ENCODE measurements at regions not wholly inside any gene's neighbourhood (a gene's known extent, or its start where the extent isn't known, plus 50 kb on each side); places are given as distances from the start of the nearest gene placed in this dataset.

DNA sequence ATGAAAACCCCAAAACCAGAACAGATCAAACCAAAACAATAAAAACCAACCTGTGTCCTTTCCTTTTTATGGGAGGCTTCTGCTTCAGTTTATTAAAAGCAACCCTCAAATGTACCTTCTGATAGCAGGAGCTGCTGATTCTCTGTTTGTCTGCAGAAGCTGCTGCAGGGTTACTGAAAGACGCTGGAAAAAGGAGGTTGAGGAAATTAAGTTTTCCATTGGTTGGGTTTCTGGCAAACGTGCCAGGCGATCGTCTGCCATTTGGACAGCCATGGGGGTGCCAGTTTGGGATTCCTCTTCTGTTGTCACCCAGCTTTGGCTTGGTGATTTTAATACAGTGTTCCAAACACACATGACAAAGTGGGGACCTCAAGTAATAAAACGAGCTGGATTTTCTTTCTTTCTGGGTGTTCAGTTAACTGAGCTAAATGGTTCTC lies 185.4 kb upstream of the ZFHX3 start:
- DNase-seq: no peak

DNA sequence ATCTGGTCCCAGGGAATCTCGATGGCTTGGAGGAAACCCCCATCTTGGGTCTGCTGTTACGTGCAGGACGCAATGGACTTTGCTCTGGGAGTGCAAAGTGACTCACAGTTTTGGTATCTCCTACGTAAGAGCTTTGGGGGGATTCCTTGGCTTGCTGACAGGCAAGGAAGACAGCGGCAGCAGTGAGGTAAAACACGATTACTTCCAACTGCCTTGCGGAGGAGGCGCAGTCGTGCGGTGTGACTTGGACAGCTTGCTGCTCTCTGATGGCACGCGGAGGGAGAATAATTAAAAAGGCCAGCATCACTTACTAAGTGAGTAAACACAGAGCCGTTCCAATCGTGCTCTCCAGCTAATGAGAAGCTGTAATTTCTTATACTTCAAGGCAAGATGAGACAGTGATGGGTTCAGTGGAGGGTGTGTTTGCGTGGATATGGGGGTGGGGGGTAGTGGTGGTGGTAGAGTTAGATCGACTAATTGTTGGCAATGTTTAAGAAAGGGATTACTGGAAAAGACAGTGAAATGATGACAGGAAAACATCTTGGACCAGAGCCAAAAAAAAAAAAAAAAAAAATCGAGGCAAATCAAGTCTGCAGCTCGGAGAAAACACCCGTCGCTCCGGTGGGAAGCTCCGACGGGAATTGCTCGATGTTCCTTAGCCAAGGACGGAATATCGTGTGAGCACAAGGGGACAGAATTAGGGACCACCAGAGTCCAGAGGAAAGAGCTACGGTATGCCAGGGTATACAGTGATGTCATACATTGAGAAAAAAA lies 184.8 kb upstream of the ZFHX3 start:
- no peak for DNase-seq

DNA sequence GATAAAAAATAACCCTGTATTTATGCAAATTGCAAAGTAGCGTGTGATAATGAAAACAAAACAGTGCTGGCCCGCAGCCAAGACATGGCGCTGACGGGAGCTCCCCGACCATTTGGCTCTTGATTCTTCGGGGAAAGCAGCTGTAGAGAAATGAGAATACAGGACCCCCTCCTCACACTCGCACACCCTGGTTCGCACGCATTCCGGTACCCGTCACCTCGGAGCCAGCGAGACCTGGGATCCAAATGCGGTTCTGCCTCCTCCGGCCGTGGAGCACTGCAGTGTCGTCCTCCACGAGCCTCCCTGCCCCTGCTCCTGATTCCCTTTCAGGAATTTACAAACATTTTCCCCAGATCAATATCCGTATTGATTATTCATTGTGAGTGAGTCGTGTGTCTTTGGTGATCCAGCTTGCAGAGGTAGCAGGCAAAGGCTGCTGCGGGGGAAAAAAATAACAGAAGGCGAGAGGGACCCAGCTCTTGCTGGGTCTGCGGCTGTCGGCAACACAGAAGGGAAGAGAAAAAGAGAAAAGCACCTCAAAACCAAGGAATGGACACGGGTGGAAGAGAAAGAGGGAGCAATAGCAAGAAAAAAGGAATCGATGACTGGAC lies 184.1 kb upstream of the ZFHX3 start:
- no peak for DNase-seq

DNA sequence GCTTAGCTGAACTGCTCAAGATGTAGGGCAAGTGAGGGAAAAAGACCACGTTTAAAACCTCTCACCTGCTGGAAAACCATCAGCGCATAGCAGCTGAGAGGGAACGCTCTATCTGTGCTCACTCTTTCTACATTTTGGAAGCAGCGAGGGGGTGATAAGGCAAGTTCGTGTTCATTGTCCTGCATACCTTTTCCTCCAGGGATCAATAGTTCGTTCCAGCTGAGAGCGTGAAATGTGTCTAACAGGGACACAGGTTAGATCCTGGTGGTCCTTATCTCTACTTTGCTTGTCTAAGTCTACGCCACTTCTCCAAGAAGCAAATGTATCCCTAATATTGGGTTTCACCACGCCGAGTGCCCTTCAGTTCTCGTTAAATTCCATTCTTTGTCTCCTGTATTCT lies 183.5 kb upstream of the ZFHX3 start:
- no peak for DNase-seq

DNA sequence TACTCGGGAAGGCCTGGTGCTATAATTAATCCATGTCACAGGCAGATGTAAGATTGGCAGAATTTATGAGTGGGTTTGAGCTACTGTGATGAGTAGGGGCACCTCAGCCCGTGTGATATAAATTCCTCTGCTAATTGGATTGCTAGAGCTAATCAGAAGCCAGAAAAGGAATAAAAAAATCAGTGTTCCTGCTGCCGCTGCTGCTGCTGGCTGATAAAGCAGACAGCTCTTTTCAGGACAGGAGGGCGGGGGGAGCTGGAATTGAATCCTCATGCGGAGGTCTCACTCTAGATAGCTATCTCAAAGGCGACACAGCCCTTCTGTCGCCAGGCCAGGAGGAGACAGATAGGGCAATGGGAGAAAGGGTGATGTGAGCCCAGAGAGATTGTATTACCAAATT lies 182.7 kb upstream of the ZFHX3 start:
- DNase-seq: no peak

DNA sequence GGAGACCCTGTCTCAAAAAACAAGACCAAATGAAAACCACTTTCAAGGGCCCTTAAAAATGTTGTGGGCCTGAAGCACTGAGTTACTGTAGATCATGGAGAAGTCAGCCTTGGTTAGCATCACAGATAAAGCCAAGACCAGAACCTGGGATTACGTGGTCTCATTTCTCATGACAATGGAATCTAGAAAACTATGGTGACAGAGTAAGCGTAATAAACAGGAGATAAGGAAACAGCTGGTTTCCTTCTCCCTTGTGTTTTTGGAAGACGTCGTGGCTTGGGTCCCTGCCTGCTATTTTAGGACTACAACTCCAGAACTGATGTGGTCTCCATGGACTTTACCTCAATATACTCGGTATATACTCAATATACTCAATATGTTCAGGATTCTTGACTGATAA lies 180.7 kb upstream of the ZFHX3 start:
- no peak for DNase-seq

DNA sequence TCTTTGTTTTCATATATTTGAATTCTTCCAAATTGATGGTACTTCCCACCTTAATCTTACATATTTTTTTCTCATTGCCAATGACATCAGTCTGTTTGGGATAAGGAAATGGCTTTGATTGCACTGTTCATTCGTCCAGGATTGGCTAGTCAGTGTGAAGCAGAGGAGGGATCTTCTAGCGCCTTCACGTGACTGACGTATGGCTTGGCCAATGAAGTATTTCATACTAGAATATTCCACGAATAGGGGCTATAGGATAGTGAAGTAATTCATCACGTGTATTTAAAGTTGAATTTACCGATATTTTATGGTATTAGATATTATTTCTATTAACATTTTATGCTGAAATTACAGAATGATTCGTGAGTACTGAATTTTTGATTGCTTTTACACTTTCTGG lies 178.7 kb upstream of the ZFHX3 start:
- DNase-seq: no peak

DNA sequence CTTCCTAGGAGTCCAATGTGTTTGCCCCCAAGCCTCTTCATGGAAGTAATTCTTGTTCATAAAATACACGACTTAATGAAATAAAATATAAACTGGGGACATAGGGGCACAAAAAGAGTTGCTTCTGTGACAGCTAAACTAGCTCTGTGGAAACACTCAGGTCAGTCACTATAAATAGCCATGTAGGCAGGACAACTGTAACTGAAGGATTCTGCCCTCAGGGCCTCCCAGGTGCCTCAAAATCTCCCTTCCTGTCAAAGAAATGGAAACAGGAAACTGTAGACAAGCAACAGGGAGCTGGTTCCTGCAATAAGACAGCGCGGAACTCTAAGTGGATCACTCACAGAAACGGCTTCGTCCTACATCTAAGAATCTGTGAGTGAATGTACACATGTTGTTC lies 178.1 kb upstream of the ZFHX3 start:
- no peak for DNase-seq

DNA sequence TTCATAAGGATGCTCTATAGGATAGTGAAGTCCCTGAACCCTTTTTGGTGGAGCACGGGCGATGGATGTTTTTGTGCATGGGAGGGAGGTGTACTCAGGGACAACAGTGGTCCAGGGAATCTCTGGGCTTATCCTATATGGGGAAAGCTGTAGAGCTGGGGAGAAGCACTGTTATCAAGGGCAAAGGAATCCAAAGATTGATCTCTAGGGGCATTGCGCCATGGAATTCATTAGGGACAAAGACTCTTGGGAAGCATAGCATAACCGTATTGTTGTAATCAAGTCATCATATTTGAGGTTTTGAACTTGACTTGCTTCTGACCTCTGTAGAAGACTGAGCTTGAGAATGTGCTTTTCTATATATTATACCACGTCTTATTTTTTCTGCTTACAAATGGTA lies 172.9 kb upstream of the ZFHX3 start:
- no peak for DNase-seq

DNA sequence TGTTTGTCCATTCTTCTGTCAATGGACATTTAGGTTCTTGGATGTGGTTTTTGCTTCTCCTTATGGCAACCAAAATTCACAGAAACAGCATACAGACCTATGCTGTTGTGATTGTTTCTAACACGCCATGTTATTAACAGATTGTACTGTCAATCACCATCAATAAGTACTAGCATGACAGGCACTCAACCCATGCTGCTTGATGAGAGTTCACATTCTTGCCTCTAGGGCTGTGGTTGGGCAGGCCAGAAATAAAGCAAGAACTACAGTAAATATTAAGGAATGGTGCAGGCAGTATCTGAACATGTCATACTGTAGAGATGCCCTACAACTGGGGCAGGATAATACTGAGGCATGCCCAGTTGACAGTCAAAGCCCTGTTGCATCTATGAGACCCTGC lies 171.2 kb upstream of the ZFHX3 start:
- DNase-seq: no peak

DNA sequence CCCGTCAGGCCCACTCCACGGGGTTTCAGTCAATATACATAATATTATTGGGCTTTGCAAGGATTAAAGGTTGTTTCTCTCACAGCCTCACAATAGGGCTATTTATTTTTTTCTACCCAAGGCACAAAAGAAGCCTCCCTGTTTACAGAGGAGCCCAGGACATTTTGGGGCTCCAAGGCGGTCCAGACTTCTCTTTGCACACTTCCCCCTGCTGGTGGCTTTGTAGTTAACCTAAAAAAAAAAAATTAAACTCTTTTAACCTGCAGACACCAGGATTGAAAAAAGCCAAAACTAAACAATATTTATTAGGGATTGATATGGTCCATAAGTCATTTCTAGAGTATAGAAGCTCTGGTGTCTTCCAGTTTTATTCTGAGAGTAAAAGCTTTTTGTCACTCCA lies 169.7 kb upstream of the ZFHX3 start:
- no peak for DNase-seq

DNA sequence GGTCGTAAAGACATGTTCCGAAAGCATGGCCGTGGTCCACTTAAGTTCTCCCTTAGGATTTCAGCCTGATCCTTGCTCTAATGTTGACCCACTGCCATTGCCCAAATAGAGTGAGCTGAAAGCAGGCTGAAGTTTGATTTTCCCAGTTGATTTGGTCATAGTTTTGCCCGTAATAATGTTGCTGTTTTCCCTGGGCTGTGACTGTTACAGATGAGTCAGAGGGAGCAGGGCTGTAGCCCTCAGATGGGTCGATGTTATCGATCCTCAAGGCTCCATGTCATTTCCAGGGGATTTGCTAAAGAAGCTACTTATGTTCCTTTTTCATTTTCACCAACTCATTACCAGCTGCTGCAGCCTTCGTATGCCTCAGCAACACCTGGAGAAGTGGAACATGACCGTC lies 169.0 kb upstream of the ZFHX3 start:
- no peak for DNase-seq

DNA sequence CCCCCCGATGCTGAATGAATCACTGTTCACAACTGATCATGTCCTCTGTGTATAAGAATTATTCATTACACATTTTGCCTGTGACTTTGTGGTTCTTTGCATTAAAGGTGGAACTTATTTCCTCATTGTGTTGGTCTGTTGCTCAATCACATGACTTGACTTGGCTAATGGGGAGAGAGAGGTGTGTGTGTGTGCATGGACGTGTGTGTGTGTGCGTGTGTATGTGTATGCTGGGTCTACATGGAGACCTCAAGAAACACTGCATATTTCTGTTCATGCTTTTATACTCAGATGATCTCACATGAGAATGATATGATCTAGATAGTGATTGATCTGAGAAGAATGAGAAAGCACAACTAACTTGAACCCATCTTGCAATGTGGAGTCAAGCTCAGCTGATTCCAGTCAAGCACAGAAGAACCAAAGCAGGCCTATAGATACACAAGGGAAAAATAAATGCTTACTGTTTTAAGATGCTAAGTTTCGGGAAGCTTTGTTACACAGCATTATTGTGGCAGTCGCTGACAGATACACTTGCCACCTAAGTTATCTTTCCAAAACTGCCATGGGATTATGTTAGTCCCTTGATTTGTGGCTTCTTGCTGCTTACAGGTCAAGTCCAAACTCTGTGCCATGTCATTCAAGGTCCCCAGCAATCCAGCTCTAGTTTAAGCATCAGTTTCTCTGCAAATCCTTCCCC lies 167.9 kb upstream of the ZFHX3 start:
- no peak for DNase-seq

DNA sequence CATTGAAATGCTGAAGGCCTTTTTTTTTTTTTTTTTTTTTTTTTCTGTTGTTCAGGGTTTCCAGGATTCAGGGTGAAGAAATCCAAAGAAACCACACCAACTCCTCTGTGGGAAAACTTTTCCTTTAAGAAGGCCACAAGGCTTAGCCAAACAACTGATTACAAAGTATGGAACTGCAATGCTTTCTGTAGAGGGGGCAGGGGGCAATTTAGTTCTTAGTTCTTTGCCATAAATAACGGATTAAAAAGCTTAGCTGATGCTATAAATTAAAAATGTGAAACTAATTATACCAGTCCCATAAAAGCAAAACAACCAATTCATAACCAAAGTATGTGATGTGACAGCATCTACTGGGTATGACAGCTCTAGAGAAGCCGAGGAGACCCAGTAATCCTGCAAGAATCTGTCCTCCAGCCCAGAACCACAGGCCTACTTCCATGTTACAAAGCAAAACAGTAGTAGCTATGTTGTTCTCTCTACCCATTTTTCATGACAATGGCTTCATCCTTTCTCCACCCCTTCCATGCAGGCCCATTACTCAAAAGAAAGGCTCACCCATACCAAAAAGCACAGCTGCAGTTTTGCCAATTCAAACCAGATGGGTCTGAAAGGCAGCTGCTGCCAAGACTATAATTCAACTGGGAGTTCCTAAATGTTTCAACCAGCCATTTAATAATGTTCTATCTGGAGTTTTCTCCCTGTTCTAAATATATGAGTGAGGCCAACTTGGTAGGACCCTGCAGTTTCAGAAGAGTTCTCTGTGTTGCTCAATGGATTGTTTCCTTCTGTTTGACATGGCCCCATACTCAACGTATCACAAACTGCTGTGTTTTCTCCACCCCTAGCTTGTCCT lies 167.1 kb upstream of the ZFHX3 start:
- DNase-seq: no peak

DNA sequence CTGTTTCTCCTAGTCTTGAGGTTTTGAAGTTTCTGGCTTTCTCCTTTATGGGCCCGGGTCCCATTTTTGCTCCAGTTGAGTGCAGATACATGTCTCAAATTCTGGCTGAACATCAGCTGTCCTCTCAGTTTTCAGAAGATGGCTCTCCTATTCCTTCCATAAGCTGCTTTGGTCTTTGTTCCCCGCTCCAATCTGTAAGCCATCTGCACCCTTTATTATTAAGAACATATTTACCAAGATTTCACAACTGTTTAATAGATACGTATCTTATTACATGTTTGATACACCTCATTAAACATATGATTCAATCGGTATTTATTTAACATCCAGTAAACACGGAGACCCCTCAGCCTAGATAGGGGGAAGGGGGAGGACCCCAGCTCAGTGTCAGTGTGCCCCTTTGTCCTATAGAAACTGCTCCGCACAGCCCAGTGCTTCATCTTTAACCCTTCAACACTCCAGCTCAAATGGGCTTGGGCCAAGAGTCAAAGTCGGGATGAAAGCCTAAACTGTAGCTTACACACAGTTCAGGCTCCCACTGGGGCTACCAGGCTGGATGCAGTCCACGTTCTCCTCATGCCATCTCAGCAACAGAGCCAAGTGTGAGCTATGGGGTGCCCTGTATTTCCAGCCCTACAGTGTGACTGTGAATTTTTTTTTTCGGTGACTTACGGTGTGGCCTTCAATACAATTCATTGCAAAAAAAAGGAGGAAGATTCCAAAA lies 166.0 kb upstream of the ZFHX3 start:
- DNase-seq: no peak

DNA sequence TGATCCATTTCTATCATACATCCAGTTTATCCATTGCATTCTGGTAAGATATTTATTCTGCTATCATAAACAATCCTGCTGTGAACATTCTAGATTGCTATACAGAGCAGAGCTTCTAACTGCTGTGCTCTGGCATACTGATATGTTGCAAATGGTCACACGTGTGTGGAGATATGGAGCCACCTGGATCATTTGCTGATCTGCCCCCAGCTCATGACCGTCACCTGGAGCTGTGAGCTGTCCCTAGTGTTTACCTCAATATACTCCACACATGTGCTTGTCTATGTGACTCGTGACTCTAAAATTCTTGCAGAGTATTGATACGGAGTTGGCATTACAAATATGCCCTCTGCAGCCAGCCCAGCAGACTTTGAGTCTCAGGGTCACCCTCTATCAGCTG lies 164.5 kb upstream of the ZFHX3 start:
- DNase-seq: no peak

DNA sequence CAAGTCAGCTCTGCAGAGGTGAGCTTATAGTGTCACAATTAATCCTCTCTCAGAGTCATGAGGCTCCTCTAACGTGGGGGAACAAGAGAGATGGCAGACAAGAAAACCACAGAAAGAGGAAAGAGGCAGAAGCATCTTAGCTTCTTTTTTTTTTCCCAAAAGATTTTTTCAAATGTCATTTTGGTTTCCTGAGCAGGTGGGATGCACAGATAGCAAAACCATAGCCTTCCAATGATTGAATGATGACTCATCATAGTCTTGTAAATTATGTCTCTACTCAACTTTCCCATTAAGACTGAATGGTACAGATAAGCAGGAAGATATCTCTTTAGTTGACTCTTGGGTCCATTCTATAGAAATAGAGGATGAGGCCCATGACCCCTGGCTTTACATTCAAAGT lies 162.8 kb upstream of the ZFHX3 start:
- DNase-seq: no peak

DNA sequence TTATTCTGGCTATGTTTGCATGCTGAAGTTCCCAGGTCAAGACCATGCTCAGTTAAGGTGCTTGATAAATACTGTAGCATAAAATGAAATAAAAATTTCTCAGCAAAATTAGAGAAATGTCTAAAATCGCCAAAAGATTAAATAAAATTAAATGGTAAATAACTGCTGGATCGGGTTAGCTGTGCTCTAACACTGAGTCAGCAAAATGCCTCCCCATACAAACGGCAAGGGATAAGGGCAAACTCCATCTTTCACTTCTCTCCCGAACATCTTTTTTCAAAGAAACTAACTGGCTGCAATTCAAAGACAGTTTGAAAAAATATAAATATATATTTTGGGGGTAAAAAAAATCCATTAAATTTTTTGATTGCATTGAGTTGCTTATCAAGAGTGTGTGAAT lies 162.2 kb upstream of the ZFHX3 start:
- no peak for DNase-seq

DNA sequence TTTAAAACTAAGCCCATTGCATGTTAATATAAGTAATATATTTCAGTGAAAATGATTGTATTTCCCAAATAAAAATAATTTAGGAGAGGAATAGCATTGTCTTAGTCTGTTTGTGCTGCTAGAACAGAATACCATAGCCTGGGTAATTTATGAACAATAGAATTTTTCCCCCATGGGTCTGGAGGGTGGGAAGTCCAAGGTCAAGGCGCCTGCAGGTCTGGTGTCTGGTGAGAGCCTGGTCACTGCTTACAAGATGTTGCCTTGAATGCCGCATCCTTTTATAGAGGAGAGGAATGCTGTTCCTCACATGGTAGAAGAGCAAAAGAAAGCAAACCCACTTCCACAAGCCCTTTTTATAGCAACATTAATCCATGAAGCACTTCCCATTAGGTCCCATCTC lies 161.3 kb upstream of the ZFHX3 start:
- DNase-seq: no peak

DNA sequence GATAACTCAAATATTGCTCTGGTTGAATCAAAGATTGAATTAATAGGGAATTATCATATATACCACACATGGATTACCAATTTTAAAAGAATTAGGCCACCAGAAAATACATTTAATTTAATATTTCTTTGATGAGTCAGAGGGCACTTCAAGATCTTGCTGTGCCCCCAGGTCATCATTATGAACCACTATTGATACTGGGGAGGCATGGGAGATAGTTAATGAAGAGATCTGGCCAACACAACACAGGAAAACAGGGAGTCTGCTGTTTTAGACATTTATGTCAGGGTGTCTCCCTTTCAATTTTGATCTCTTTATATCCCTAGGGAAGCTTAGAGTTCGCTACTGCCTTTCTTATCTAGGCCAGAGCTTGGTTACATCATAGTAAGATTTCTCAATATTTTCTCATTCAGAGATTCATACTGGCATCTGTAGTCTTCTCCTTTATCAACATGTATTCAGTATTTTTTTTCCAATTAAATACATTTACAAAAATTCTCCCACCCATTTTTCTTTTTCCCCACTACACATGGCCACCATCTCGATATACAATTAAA lies 158.3 kb upstream of the ZFHX3 start:
- no peak for DNase-seq

DNA sequence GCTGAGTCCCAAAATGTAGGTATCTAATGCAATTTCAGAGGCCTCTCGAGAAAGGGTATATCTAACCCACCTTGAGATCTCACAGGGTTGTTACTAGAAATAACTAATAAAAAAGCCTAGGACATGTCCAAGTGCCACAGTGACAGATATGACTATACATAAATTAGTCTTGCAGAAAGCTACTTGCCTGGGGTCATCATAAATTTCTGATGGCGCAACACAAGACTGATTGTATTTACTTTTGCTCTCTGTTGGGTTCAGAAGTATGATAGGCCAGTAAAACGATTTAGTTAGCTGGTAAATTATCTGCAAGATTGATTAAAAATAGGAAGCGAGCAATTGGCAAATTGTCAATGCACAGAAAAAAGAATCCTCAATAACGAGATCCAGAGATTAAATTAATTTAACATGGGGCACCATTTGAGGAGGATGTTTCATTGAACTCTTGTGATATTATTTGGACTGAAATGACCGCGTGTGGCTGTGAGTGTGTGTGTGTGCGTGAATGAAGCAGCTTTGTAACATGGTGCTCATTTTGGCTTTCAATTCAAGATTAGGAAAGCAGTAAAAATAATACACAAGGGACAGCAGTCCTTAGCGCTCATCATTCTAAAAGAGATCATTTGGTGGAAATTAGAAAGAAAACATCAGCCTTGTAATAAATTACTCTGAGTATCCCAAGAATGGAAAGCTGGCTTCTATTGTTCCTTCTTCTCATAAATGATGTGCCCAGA lies 157.4 kb upstream of the ZFHX3 start:
- no peak for DNase-seq

All from activated CD4-positive, alpha-beta T cell treated with anti-CD3 and anti-CD28 coated beads for 48 hours (primary cell).